ENCODE measurements at regions not wholly inside any gene's neighbourhood (a gene's known extent, or its start where the extent isn't known, plus 50 kb on each side); places are given as distances from the start of the nearest gene placed in this dataset.

DNA sequence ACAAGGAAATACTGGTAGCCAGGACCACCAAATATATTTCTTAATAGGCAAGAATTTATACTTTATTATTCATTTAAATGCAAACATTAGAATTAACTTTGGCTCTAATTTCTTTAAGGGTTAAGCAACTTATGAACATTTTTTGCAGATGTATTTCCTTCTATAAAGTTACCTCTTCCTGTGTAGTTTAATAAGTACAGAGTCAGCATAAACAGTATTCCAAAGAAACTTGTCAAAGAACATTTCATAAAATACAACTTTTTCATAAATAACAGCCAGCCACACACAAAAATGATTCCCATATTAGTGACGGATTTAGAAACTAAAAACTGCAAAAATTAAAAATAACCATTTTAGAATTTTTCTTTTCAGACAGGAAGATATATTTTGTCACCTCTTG, 723.2 kb downstream of the KCNJ2 start:
- DNase-seq (no peak), FAIRE-seq (no peak)
- Histone ChIP-seq H3K4me3 (ENCODE audit: low read depth in 1 of 3, low read length in 3 of 3) (no peak overlapping the region), H3K27me3 (ENCODE audit: control insufficient read depth in 3 of 3, insufficient read depth in 3 of 3, low read length in 3 of 3) (no peaks in the 10 kb centered on the region), H3K36me3 (ENCODE audit: control insufficient read depth in 3 of 3, insufficient read depth in 2 of 3, low read depth in 1 of 3, low read length in 3 of 3) (no peaks in the 10 kb centered on the region), H3K4me1 (ENCODE audit: control insufficient read depth in 3 of 3, insufficient read depth in 2 of 3, low read depth in 1 of 3, low read length in 2 of 3) (no peaks in the 10 kb centered on the region), H3K9me3 (ENCODE audit: control insufficient read depth in 2 of 2, insufficient read depth in 1 of 2, low read depth in 1 of 2, low read length in 1 of 2) (peaks cover 0 to 5% of the 10 kb centered on the region in 2 donors), H3K27ac (ENCODE audit: low read depth in 1 of 3, low read length in 2 of 3) (no peak overlapping the region)
- WGBS, 3 donors: 71 to 84% (median 80%) methylated on average over 1 of the region's 1 CpG

GRCh38 chr17:70896843-70897242, 727.5 kb downstream of the KCNJ2 start:
- Histone ChIP-seq H3K36me3 (ENCODE audit: control insufficient read depth in 3 of 3, insufficient read depth in 2 of 3, low read depth in 1 of 3, low read length in 3 of 3) (no peaks in the 10 kb centered on the region), H3K9me3 (ENCODE audit: control insufficient read depth in 2 of 2, insufficient read depth in 1 of 2, low read depth in 1 of 2, low read length in 1 of 2) (peaks cover 0 to 5% of the 10 kb centered on the region in 2 donors), H3K4me3 (ENCODE audit: low read depth in 1 of 3, low read length in 3 of 3) (no peak overlapping the region), H3K27ac (ENCODE audit: low read depth in 1 of 3, low read length in 2 of 3) (no peak overlapping the region), H3K4me1 (ENCODE audit: control insufficient read depth in 3 of 3, insufficient read depth in 2 of 3, low read depth in 1 of 3, low read length in 2 of 3) (no peaks in the 10 kb centered on the region), H3K27me3 (ENCODE audit: control insufficient read depth in 3 of 3, insufficient read depth in 3 of 3, low read length in 3 of 3) (no peaks in the 10 kb centered on the region)
- 62 to 71% (median 67%) methylated on average over 4 of the region's 4 CpGs for WGBS, 3 donors
- no peak for DNase-seq
- FAIRE-seq: no peak

- Histone ChIP-seq H3K4me1 (ENCODE audit: control insufficient read depth in 3 of 3, insufficient read depth in 2 of 3, low read depth in 1 of 3, low read length in 2 of 3) (no peaks in the 10 kb centered on the region), H3K4me3 (ENCODE audit: low read depth in 1 of 3, low read length in 3 of 3) (no peak overlapping the region), H3K27ac (ENCODE audit: low read depth in 1 of 3, low read length in 2 of 3) (no peak overlapping the region), H3K27me3 (ENCODE audit: control insufficient read depth in 3 of 3, insufficient read depth in 3 of 3, low read length in 3 of 3) (no peaks in the 10 kb centered on the region), H3K36me3 (ENCODE audit: control insufficient read depth in 3 of 3, insufficient read depth in 2 of 3, low read depth in 1 of 3, low read length in 3 of 3) (no peaks in the 10 kb centered on the region), H3K9me3 (ENCODE audit: control insufficient read depth in 2 of 2, insufficient read depth in 1 of 2, low read depth in 1 of 2, low read length in 1 of 2) (peaks cover 0 to 5% of the 10 kb centered on the region in 2 donors)
- FAIRE-seq (no peak), DNase-seq (no peak)
These were observed 728.1 kb downstream of the KCNJ2 start for GRCh38 chr17:70897446-70897845.

DNA sequence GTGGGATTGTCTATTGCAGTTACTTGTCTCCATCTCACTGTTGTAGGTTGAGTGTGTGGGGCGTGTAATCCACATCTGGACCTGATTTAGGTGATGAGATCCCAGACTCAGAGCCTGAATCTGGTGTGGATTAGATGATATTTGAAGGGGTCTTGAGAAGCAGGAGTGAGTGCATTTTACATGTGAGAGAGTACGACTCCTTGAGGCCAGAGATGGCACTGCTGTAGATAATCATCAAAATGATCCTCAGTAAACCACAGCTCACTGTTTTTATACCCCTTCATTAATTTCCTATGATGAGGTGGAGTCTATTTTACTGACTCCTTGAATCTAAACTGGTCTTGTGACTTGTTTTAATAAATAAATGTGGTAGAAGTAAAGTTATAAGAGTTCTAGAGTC, 732.5 kb downstream of the KCNJ2 start:
- H3K27ac ChIP-seq (ENCODE audit: low read depth in 1 of 3, low read length in 2 of 3): no peak overlapping the region
- H3K36me3 ChIP-seq (ENCODE audit: control insufficient read depth in 3 of 3, insufficient read depth in 2 of 3, low read depth in 1 of 3, low read length in 3 of 3): no peaks in the 10 kb centered on the region
- H3K4me3 ChIP-seq (ENCODE audit: low read depth in 1 of 3, low read length in 3 of 3): no peak overlapping the region
- WGBS, 3 donors: 75 to 80% (median 75%) methylated on average over 2 of the region's 2 CpGs
- FAIRE-seq: no peak
- H3K4me1 ChIP-seq (ENCODE audit: control insufficient read depth in 3 of 3, insufficient read depth in 2 of 3, low read depth in 1 of 3, low read length in 2 of 3): no peaks in the 10 kb centered on the region
- peaks cover 0 to 3% of the 10 kb centered on the region in 2 donors for H3K9me3 ChIP-seq (ENCODE audit: control insufficient read depth in 2 of 2, insufficient read depth in 1 of 2, low read depth in 1 of 2, low read length in 1 of 2)
- no peak for DNase-seq
- H3K27me3 ChIP-seq (ENCODE audit: control insufficient read depth in 3 of 3, insufficient read depth in 3 of 3, low read length in 3 of 3): no peaks in the 10 kb centered on the region

- FAIRE-seq (no peak), DNase-seq (no peak)
- WGBS, 3 donors: 33 to 56% (median 46%) methylated on average over 3 of the region's 3 CpGs
- no peaks in the 10 kb centered on the region for H3K36me3 ChIP-seq (ENCODE audit: control insufficient read depth in 3 of 3, insufficient read depth in 2 of 3, low read depth in 1 of 3, low read length in 3 of 3)
- H3K27ac ChIP-seq (ENCODE audit: low read depth in 1 of 3, low read length in 2 of 3): no peak overlapping the region
- no peaks in the 10 kb centered on the region for H3K4me1 ChIP-seq (ENCODE audit: control insufficient read depth in 3 of 3, insufficient read depth in 2 of 3, low read depth in 1 of 3, low read length in 2 of 3)
- H3K27me3 ChIP-seq (ENCODE audit: control insufficient read depth in 3 of 3, insufficient read depth in 3 of 3, low read length in 3 of 3): no peaks in the 10 kb centered on the region
- peaks cover 0 to 3% of the 10 kb centered on the region in 2 donors for H3K9me3 ChIP-seq (ENCODE audit: control insufficient read depth in 2 of 2, insufficient read depth in 1 of 2, low read depth in 1 of 2, low read length in 1 of 2)
- H3K4me3 ChIP-seq (ENCODE audit: low read depth in 1 of 3, low read length in 3 of 3): no peak overlapping the region
These were observed 736.5 kb downstream of the KCNJ2 start for GRCh38 chr17:70905796-70906195.

- no peak for FAIRE-seq
These were observed 737.5 kb downstream of the KCNJ2 start for GRCh38 chr17:70906808-70907207.

DNA sequence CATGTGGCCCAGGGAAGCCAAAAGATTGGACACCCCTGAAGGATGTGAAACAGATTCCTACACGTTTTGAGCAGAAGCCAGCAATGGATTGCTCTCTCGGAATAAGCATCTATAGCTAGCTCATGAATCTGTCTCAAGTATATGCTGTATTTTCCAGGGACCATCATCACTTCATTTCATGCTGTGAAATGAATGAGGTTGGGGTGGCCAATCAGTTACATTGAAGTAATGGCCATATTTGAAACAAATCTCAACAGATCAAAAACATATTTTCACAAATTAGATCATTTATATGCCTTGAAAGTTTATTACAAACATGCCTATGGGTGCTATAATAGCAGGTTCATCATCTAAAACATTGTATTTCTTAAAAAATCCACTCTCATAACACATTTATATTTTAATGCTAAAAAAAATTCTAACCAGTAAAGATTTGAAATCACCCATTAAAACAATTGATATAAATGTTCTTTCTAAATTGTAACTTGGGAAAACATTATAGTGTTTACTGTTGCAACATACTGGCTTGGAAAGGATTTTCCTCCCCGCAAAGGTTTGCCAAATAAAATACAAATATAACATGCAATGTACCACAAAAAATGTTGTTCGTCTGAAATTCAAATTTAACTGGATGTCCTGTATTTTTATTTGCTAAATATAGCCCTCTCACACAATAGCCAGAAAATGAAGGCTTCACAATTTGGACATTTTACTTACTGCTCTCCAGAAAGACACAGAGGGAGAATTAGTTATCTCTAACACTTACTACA, 743.6 kb downstream of the KCNJ2 start:
- Histone ChIP-seq H3K27ac (ENCODE audit: low read depth in 1 of 3, low read length in 2 of 3) (no peak overlapping the region), H3K36me3 (ENCODE audit: control insufficient read depth in 3 of 3, insufficient read depth in 2 of 3, low read depth in 1 of 3, low read length in 3 of 3) (no peaks in the 10 kb centered on the region), H3K27me3 (ENCODE audit: control insufficient read depth in 3 of 3, insufficient read depth in 3 of 3, low read length in 3 of 3) (no peaks in the 10 kb centered on the region), H3K4me1 (ENCODE audit: control insufficient read depth in 3 of 3, insufficient read depth in 2 of 3, low read depth in 1 of 3, low read length in 2 of 3) (no peaks in the 10 kb centered on the region), H3K4me3 (ENCODE audit: low read depth in 1 of 3, low read length in 3 of 3) (no peak overlapping the region), H3K9me3 (ENCODE audit: control insufficient read depth in 2 of 2, insufficient read depth in 1 of 2, low read depth in 1 of 2, low read length in 1 of 2) (peaks cover 0 to 4% of the 10 kb centered on the region in 2 donors)
- 44 to 65% (median 56%) methylated on average over 4 of the region's 4 CpGs for WGBS, 3 donors
- DNase-seq: no peak
- FAIRE-seq: no peak

More at GRCh38 chr17:70906808-70907207, 737.5 kb downstream of the KCNJ2 start:
- H3K27ac ChIP-seq (ENCODE audit: low read depth in 1 of 3, low read length in 2 of 3): no peak overlapping the region
- H3K9me3 ChIP-seq (ENCODE audit: control insufficient read depth in 2 of 2, insufficient read depth in 1 of 2, low read depth in 1 of 2, low read length in 1 of 2): peaks cover 0 to 3% of the 10 kb centered on the region in 2 donors
- 45 to 60% (median 50%) methylated on average over 2 of the region's 2 CpGs for WGBS, 3 donors
- no peak overlapping the region for H3K4me3 ChIP-seq (ENCODE audit: low read depth in 1 of 3, low read length in 3 of 3)
- H3K36me3 ChIP-seq (ENCODE audit: control insufficient read depth in 3 of 3, insufficient read depth in 2 of 3, low read depth in 1 of 3, low read length in 3 of 3): no peaks in the 10 kb centered on the region
- no peak for DNase-seq
- H3K4me1 ChIP-seq (ENCODE audit: control insufficient read depth in 3 of 3, insufficient read depth in 2 of 3, low read depth in 1 of 3, low read length in 2 of 3): no peaks in the 10 kb centered on the region
- H3K27me3 ChIP-seq (ENCODE audit: control insufficient read depth in 3 of 3, insufficient read depth in 3 of 3, low read length in 3 of 3): no peaks in the 10 kb centered on the region

GRCh38 chr17:70916469-70916868, 747.1 kb downstream of the KCNJ2 start:
- no peak for FAIRE-seq
- Histone ChIP-seq H3K9me3 (ENCODE audit: control insufficient read depth in 2 of 2, insufficient read depth in 1 of 2, low read depth in 1 of 2, low read length in 1 of 2) (peaks cover 0 to 11% of the 10 kb centered on the region in 2 donors), H3K36me3 (ENCODE audit: control insufficient read depth in 3 of 3, insufficient read depth in 2 of 3, low read depth in 1 of 3, low read length in 3 of 3) (no peaks in the 10 kb centered on the region), H3K4me1 (ENCODE audit: control insufficient read depth in 3 of 3, insufficient read depth in 2 of 3, low read depth in 1 of 3, low read length in 2 of 3) (no peaks in the 10 kb centered on the region), H3K27me3 (ENCODE audit: control insufficient read depth in 3 of 3, insufficient read depth in 3 of 3, low read length in 3 of 3) (no peaks in the 10 kb centered on the region), H3K27ac (ENCODE audit: low read depth in 1 of 3, low read length in 2 of 3) (no peak overlapping the region), H3K4me3 (ENCODE audit: low read depth in 1 of 3, low read length in 3 of 3) (no peak overlapping the region)
- DNase-seq: no peak

GRCh38 chr17:70919241-70919640, 749.9 kb downstream of the KCNJ2 start:
- H3K36me3 ChIP-seq (ENCODE audit: control insufficient read depth in 3 of 3, insufficient read depth in 2 of 3, low read depth in 1 of 3, low read length in 3 of 3): no peaks in the 10 kb centered on the region
- H3K4me3 ChIP-seq (ENCODE audit: low read depth in 1 of 3, low read length in 3 of 3): no peak overlapping the region
- no peak overlapping the region for H3K27ac ChIP-seq (ENCODE audit: low read depth in 1 of 3, low read length in 2 of 3)
- peaks cover 0 to 11% of the 10 kb centered on the region in 2 donors for H3K9me3 ChIP-seq (ENCODE audit: control insufficient read depth in 2 of 2, insufficient read depth in 1 of 2, low read depth in 1 of 2, low read length in 1 of 2)
- DNase-seq (no peak), FAIRE-seq (no peak)
- WGBS, 3 donors: 33 to 85% (median 59%) methylated on average over 1 of the region's 1 CpG
- H3K4me1 ChIP-seq (ENCODE audit: control insufficient read depth in 3 of 3, insufficient read depth in 2 of 3, low read depth in 1 of 3, low read length in 2 of 3): no peaks in the 10 kb centered on the region
- H3K27me3 ChIP-seq (ENCODE audit: control insufficient read depth in 3 of 3, insufficient read depth in 3 of 3, low read length in 3 of 3): no peaks in the 10 kb centered on the region
